H9 (cell line): ENCODE measurements at regions not wholly inside any gene's neighbourhood (a gene's known extent, or its start where the extent isn't known, plus 50 kb on each side); places are given as distances from the start of the nearest gene placed in this dataset.

Source experiments
- DNase-seq: peaks from one replicate; pipeline ENCODE4 v3.0.0-alpha.2; 2017
- H2AFZ ChIP-seq: one replicate; pipeline ENCODE4 v1.6.1; 2013; ENCODE audit warnings: mild to moderate bottlenecking, low read length, control low read depth, moderate library complexity
- H2AK5ac ChIP-seq: 2 replicates; pipeline ENCODE4 v1.6.1; 2013; ENCODE audit warnings: low read length, control low read depth, mixed read lengths; ENCODE audit not compliant: insufficient read length
- H2BK120ac ChIP-seq: one replicate; pipeline ENCODE4 v1.6.1; 2013; ENCODE audit warnings: low read depth, mild to moderate bottlenecking, low read length, control low read depth, inconsistent platforms; ENCODE audit not compliant: poor library complexity, severe bottlenecking
- H2BK12ac ChIP-seq: 2 replicates; pipeline ENCODE4 v1.6.1; 2013; ENCODE audit warnings: low read length, control low read depth, mixed read lengths, low read depth; ENCODE audit not compliant: insufficient read length
- H2BK15ac ChIP-seq: 2 replicates; pipeline ENCODE4 v1.6.1; 2013; ENCODE audit warnings: low read depth, low read length, control low read depth
- H2BK20ac ChIP-seq: one replicate; pipeline ENCODE4 v1.6.1; 2013; ENCODE audit warnings: low read depth, mild to moderate bottlenecking, low read length, control low read depth, inconsistent platforms; ENCODE audit not compliant: poor library complexity, severe bottlenecking
- H2BK5ac ChIP-seq: 2 replicates; pipeline ENCODE4 v1.6.1; 2013; ENCODE audit warnings: low read length, control low read depth, mixed read lengths; ENCODE audit not compliant: insufficient read length
- H3K14ac ChIP-seq: 2 replicates; pipeline ENCODE4 v1.6.1; 2013; ENCODE audit warnings: low read length, control low read depth; ENCODE audit not compliant: insufficient read depth
- H3K18ac ChIP-seq: 2 replicates; pipeline ENCODE4 v1.6.1; 2013; ENCODE audit warnings: low read depth, mild to moderate bottlenecking, mixed read lengths, low read length, control low read depth; ENCODE audit not compliant: insufficient read length
- H3K23ac ChIP-seq: 2 replicates; pipeline ENCODE4 v1.6.1; 2013; ENCODE audit warnings: low read length, control low read depth, mixed read lengths, low read depth; ENCODE audit not compliant: insufficient read length
- H3K23me2 ChIP-seq: 2 replicates; pipeline ENCODE4 v1.6.1; 2013; ENCODE audit warnings: low read depth, mild to moderate bottlenecking, mixed read lengths, low read length, control low read depth; ENCODE audit not compliant: insufficient read length, poor library complexity, severe bottlenecking
- H3K27ac ChIP-seq: 2 replicates; pipeline ENCODE4 v1.5.1; 2013; ENCODE audit warnings: low read length, control low read depth, mixed read lengths, low read depth; ENCODE audit not compliant: insufficient read length
- H3K27me3 ChIP-seq: 2 replicates; pipeline ENCODE4 v1.6.1; 2013; ENCODE audit warnings: low read length, control low read depth, inconsistent platforms; ENCODE audit not compliant: insufficient read depth
- H3K4ac ChIP-seq: 2 replicates; pipeline ENCODE4 v1.6.1; 2013; ENCODE audit warnings: low read depth, mild to moderate bottlenecking, control low read depth, inconsistent platforms, low read length, moderate library complexity
- H3K4me1 ChIP-seq: 2 replicates; pipeline ENCODE4 v1.6.1; 2013; ENCODE audit warnings: low read length, control low read depth, inconsistent platforms; ENCODE audit not compliant: insufficient read depth
- H3K4me2 ChIP-seq: 2 replicates; pipeline ENCODE4 v1.6.1; 2013; ENCODE audit warnings: low read length, control low read depth, mixed read lengths; ENCODE audit not compliant: insufficient read length, insufficient read depth
- H3K56ac ChIP-seq: 2 replicates; pipeline ENCODE4 v1.6.1; 2013; ENCODE audit warnings: low read depth, mild to moderate bottlenecking, mixed read lengths, low read length, control low read depth; ENCODE audit not compliant: insufficient read length
- H3K79me1 ChIP-seq: 2 replicates; pipeline ENCODE4 v1.6.1; 2013; ENCODE audit warnings: low read depth, mild to moderate bottlenecking, moderate library complexity, low read length, control low read depth, inconsistent platforms; ENCODE audit not compliant: insufficient read depth, poor library complexity, severe bottlenecking
- H3K79me2 ChIP-seq: 2 replicates; pipeline ENCODE4 v1.6.1; 2013; ENCODE audit warnings: low read length, control low read depth, inconsistent platforms; ENCODE audit not compliant: insufficient read depth
- H3K9ac ChIP-seq: 2 replicates; pipeline ENCODE4 v1.6.1; 2013; ENCODE audit warnings: low read length, control low read depth, mixed read lengths; ENCODE audit not compliant: insufficient read length; ENCODE audit errors: extremely low read depth
- H3K9me3 ChIP-seq: one replicate; pipeline ENCODE4 v1.6.1; 2013; ENCODE audit warnings: low read depth, low read length, inconsistent platforms; ENCODE audit not compliant: control insufficient read depth
- H3T11ph ChIP-seq: one replicate; pipeline ENCODE4 v1.6.1; 2013; ENCODE audit warnings: mild to moderate bottlenecking, low read length, control low read depth, inconsistent platforms
- H4K20me1 ChIP-seq: one replicate; pipeline ENCODE4 v1.6.1; 2013; ENCODE audit not compliant: control insufficient read depth, insufficient read length, insufficient read depth
- H4K5ac ChIP-seq: 2 replicates; pipeline ENCODE4 v1.6.1; 2013; ENCODE audit warnings: low read depth, mild to moderate bottlenecking, mixed read lengths, low read length, control low read depth; ENCODE audit not compliant: insufficient read length
- H4K8ac ChIP-seq: replicated peaks from 2 replicates; pipeline ENCODE4 v1.6.1; 2013; ENCODE audit warnings: low read length, control low read depth, mixed read lengths, low read depth; ENCODE audit not compliant: insufficient read length
- H4K91ac ChIP-seq: 2 replicates; pipeline ENCODE4 v1.6.1; 2013; ENCODE audit warnings: low read depth, mild to moderate bottlenecking, moderate library complexity, mixed read lengths, low read length, control low read depth; ENCODE audit not compliant: insufficient read length
- H3K27ac Mint-ChIP-seq, 3 experiments: 2 replicates in 2 of 3; 3 replicates in 1 of 3; pipeline ENCODE4 v1.8.0; 2020 to 2021; ENCODE audit warnings: mixed read lengths in 3 of 3, mild to moderate bottlenecking in 1 of 3, moderate library complexity in 1 of 3
- H3K27me3 Mint-ChIP-seq: 2 replicates; pipeline ENCODE4 v1.8.0; 2021; ENCODE audit warnings: low read depth, mild to moderate bottlenecking, moderate library complexity, mixed read lengths
- H3K36me3 Mint-ChIP-seq, 3 experiments: 2 replicates in 2 of 3; 3 replicates in 1 of 3; pipeline ENCODE4 v1.8.0; 2020 to 2021; ENCODE audit warnings: low read depth in 3 of 3, mixed read lengths in 3 of 3; ENCODE audit not compliant: insufficient read depth in 1 of 3
- H3K4me1 Mint-ChIP-seq, 2 experiments: 2 replicates each; pipeline ENCODE4 v1.8.0; 2020; ENCODE audit warnings: mixed read lengths in 2 of 2
- H3K4me3 Mint-ChIP-seq, 2 experiments: 2 replicates in 1 of 2; 3 replicates in 1 of 2; pipeline ENCODE4 v1.8.0; 2020 to 2021; ENCODE audit warnings: mild to moderate bottlenecking in 2 of 2, mixed read lengths in 2 of 2, moderate library complexity in 1 of 2
- H3K9me3 Mint-ChIP-seq, 2 experiments: 2 replicates in 1 of 2; 3 replicates in 1 of 2; pipeline ENCODE4 v1.8.0; 2020; ENCODE audit warnings: mild to moderate bottlenecking in 2 of 2, mixed read lengths in 2 of 2, moderate library complexity in 1 of 2
- CTCF ChIP-seq: fragments of 200-600 bp; sonication (generic); conservative IDR thresholded peaks from 3 replicates; pipeline ENCODE4 v1.8.0; 2021; ENCODE audit warnings: antibody characterized with exemption, mild to moderate bottlenecking
- WGBS: extraction: QIAGEN DNeasy Blood & Tissue Kit; methylation state at CpG from one replicate; pipeline ENCODE4 v1.1.7; 2013; ENCODE audit warnings: missing lambda C conversion rate, low lambda C conversion rate, mixed read lengths; ENCODE audit not compliant: insufficient read length; ENCODE audit errors: extremely low coverage; 5-methylcytosine and 5-hydroxymethylcytosine counted together

GRCh38 chr14:98137131-98138025, 1134.6 kb downstream of the BCL11B start:
- Histone ChIP-seq H2BK15ac (no peak overlapping the region), H3K14ac (no peak overlapping the region), H3K9ac (no peak overlapping the region), H3K27ac (no peak overlapping the region), H4K8ac (no peak overlapping the region), H2BK20ac (no peak overlapping the region), H2BK120ac (peak overlapping the region; percentile 19), H3K4ac (no peak overlapping the region), H3K4me1 (no peaks in the 10 kb centered on the region; the same call in 1 of the 2 replicates), H3K4me2 (no peak overlapping the region), H4K5ac (no peak overlapping the region), H2BK5ac (no peak overlapping the region), H3K23me2 (no peaks in the 10 kb centered on the region), H4K20me1 (no peaks in the 10 kb centered on the region), H2BK12ac (no peak overlapping the region), H2AK5ac (no peak overlapping the region), H3K79me1 (no peaks in the 10 kb centered on the region), H3K27me3 (no peaks in the 10 kb centered on the region), H3K79me2 (no peaks in the 10 kb centered on the region), H2AFZ (no peak overlapping the region), H3K23ac (no peak overlapping the region), H3T11ph (no peak overlapping the region), H3K56ac (no peak overlapping the region), H4K91ac (no peak overlapping the region), H3K18ac (no peak overlapping the region), H3K9me3 (no peaks in the 10 kb centered on the region)
- no peaks in the 10 kb centered on the region for H3K36me3 Mint-ChIP-seq
- H3K27ac Mint-ChIP-seq = no peak overlapping the region
- H3K4me3 Mint-ChIP-seq = peak overlapping the region in 1 of 2 experiments; percentile 22; a peak in 1 of 5 replicates
- no peak for DNase-seq
- no peaks in the 10 kb centered on the region for H3K27me3 Mint-ChIP-seq
- H3K9me3 Mint-ChIP-seq = no peaks in the 10 kb centered on the region
- TF ChIP-seq CTCF = no peak
- peaks cover 29 to 31% of the 10 kb centered on the region in 2 experiments for H3K4me1 Mint-ChIP-seq
- WGBS = no CpG with 5 or more reads among the region's 13 CpGs
